CD4-positive, alpha-beta T cell treated with Interleukin-4 for 4 hours (primary cell): ENCODE measurements at regions not wholly inside any gene's neighbourhood (a gene's known extent, or its start where the extent isn't known, plus 50 kb on each side); places are given as distances from the start of the nearest gene placed in this dataset.
"Not testable (repeated sequence)": the region's sequence is repeated elsewhere in the genome, so short reads cannot be mapped to it uniquely, and the experiment has no call there.

ENCODE experiments used
- DNase-seq: peaks from one replicate; pipeline ENCODE4 v3.0.0-alpha.2; 2020

DNA sequence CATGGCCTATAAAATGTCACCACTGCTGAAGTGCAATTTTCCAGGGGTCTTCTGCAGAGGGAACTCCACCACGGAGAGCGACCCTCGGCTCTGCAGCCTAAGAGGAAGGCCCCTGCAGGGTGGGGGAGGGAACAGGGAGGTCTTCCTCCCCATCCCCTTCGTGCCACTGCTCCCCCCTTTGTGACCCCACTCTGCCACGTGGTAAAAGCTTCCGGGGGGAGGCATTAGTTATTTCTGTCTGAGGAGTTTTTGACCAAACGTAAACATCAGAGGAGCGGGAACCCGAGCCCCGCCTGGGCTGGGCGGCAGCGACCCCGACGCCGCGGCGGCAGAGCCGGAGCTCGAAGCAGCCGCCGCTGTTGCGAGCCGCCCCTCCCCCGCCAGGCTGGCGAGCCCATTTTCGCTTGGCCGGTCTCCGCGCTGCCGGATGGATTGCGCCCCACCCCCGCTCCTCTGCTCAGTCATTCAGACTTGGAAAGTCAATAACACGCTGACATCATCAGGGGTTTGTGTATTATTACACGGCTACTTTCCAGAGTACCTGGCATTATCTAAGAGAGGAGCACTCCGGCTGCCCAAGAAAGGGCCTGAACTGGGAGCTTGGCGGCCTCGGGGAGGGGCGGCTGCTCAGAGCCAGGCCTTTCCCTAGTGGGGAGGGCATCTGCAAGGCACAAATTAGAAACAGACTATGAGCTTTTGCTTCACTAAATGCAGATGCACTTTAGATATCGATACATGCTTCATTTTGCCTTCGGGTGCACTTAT is 162.5 kb upstream of the TBL1XR1 start:
- peak; percentile 97 for DNase-seq

DNA sequence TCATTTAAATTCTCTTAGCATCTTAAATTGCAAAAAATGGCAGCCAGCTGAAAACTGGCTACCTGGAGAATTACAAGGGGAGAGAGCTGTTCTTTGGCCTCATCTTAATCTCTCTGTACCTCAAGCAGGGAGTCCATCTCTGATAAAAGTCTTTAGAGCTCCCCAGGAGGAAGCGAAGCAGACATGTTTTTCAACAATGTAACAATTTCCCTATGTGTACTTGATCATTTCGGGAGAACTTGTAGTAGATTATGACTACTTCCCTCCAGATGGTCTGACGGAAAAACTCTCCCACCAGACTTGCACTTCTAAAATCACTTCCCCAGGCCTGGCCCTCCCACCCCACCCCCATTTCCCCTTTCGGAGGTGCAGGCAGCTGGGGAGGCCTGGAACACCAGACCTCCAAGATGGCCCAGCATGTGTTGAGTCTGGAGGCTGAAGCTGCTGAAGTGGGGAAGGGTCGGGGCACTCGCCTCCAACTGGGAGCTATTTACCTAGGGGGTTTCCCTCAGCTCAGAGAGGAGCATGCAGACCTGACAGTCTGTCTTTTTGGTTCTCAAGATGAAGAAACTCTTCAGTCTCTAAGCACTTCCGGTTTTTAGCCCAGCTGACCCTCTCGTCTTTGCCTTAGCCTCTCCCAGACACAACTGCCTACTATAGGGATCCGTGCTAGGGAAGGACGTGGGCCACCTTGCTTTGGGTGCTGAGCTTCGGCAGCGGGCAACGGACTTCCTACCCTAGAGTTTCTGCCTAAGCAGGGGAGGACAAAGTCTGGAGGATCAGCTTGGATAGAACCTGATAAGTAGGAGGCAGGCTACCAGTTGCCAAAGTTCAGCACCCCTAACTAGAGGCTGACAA is 164.0 kb upstream of the TBL1XR1 start:
- DNase-seq = no peak

GRCh38 chr3:177362626-177363025 is 165.3 kb upstream of the TBL1XR1 start:
- no peak for DNase-seq

DNA sequence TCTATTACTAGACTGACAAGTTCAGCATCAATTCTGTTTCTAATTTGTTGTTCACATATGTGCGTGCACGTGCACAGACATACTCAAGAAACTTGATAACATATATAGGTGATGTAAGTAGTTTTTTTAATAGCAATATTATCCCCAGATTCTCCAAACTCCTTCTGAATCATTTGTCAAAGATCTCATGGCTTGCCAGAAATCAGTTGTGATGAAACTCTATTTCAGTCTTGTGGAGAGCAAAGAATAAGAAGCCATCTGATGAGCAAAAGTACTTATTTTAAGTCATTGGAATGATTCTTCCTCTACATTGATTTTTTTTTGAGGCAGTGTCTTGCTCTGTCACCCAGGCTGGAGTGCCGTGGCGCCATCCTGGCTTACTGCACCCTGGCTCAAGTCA is 167.0 kb upstream of the TBL1XR1 start:
- no peak for DNase-seq

DNA sequence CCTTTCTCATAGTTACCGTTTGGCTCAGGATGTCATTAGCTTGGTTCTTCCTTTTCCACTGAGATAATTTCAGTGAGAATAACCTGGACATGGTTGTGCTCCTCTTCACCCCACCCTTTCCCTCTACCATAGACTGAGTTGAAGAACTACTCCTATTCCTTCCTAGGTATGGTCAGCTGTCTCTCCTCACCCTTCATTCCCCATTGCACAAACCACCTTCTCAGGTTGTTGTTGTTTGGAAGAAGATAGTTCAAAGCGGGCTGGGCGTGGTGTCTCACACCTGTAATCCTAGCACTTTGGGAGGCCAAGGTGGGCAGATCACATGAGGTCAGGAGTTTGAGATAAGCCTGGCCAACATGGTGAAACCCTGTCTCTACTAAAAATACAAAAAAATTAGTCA is 168.0 kb upstream of the TBL1XR1 start:
- not testable (repeated sequence) for DNase-seq

DNA sequence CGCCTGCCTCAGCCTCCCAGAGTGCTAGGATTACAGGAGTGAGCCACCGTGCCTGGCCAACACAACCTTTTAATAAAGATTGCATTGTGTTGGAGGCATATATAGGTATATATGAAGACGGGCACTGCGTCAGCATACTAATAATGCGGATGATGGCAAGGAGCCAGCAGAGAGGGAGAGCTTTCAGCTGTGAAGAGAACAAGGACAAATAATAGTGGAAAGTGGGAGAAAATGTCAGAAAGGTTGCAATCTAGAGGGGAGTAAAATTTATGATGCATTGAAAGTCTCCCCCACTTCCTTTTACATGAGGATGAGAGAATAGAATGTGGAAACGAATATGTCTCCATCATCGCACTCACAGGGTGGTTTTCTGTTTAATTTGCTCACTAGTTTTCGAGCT is 170.5 kb upstream of the TBL1XR1 start:
- no peak for DNase-seq

DNA sequence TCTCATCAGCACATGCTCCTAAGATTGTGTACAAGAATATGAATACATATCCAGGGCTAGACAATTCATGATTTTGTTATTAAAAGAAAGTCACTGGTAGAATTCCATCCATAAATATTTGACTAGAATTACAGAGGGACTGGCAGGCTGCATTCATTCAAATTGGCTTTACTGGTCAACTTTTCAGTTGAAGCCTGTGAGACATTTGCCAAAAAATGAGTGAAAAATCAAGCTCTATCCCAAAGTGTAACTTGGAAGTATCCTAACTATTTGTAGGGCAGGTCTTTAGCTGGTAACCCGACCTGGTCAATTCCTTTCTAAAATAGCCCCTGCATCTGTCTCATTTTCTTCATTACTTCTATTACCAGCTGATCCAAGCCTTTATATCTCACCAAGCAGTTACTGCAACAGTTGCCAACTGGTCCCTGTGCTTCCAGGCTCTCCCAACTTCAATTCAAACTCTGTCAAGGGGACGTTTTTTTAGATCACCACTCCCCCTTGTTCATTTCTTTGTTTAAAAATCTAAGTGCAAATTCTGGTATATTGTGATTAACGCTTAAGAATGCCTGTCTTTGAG is 173.1 kb upstream of the TBL1XR1 start:
- no peak for DNase-seq

- no peak for DNase-seq
These were observed 173.9 kb upstream of the TBL1XR1 start for GRCh38 chr3:177371146-177371545.

DNA sequence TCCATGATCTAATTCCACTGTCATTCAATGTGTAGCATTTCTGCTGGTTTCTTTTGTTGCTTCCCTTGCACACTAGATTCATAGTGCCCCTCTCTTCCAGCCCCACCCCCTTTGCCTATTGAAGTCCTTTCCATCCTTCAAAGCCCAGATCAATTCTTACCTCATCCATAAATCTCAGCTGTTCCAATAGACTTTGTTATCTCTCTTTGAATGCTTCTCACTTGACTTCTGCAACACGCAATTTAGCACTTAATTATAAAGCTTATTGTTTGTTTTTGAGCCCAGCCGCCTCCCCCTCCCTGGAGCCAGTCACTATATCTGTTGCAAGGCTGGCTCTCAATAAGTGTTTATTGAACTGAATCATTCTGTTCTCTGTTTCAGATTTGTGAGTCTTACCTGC is 174.6 kb upstream of the TBL1XR1 start:
- no peak for DNase-seq

- no peak for DNase-seq
These were observed 177.0 kb upstream of the TBL1XR1 start for GRCh38 chr3:177374323-177374722.

- no peak for DNase-seq
These were observed 178.0 kb upstream of the TBL1XR1 start for GRCh38 chr3:177375316-177375715.

- no peak for DNase-seq
These were observed 179.9 kb upstream of the TBL1XR1 start for GRCh38 chr3:177377166-177377565.

GRCh38 chr3:177378168-177378567 is 180.9 kb upstream of the TBL1XR1 start:
- DNase-seq = peak; percentile 23

GRCh38 chr3:177379045-177379444 is 181.8 kb upstream of the TBL1XR1 start:
- no peak for DNase-seq

GRCh38 chr3:177381070-177381469 is 183.8 kb upstream of the TBL1XR1 start:
- DNase-seq = no peak

DNA sequence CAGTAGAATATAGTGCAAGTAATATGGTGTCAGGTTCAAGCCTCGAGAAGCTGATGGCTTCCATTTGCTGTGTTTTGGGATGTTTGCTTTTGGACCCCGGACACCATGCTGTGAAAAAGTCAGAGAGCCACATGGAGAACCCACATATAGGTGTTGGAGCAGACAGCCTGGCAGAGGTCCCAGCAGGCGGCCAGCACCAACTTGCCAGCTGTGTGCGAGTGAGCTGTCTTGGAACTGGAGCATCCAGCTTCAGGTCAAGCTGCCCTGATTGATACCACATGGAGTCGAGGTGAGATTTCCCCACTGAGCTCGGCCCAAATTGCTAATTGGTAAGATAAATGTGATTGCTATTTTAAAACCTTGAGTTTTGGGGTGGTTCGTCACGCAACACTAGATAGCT is 185.7 kb upstream of the TBL1XR1 start:
- no peak for DNase-seq

DNA sequence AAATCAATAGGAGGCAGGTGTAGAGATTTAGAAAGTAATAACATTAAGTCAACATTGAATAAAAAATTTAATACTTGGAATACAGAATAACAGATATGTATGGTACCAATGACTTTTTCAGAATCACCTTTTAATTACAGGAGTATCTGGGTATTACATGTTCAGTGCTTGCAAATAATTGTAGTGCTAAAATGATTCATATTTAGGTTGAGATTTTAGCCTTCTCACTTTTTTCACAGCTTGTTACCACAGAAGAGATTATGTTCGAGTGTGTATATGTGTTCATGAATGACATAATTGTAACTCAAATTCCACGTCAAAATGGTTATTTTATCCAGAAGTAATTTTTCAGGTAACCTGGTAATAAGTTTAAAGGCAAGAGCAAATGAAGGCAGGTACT is 187.9 kb upstream of the TBL1XR1 start:
- no peak for DNase-seq

DNA sequence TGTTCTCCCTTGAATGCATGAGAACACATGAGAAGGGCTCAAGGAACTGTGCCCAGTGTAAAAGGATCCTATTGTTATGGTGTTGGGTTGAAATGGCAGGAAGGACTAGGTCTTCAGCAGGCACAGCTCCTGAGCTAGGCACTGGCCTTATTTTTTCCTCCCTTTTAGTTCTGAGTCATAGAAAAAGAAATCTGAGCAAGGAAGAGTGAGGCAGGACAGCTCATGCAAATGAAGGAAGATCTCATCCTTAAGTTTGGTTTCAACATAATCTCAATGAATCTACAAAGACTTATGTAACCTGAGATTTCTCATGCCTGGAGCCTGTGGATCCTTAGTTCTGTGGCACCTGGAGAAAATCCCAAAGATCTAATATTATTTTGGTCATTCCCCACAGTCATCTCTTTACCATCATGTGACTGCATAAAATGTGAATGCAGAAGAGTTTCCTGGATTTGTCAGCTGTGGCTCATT is 188.6 kb upstream of the TBL1XR1 start:
- no peak for DNase-seq

DNA sequence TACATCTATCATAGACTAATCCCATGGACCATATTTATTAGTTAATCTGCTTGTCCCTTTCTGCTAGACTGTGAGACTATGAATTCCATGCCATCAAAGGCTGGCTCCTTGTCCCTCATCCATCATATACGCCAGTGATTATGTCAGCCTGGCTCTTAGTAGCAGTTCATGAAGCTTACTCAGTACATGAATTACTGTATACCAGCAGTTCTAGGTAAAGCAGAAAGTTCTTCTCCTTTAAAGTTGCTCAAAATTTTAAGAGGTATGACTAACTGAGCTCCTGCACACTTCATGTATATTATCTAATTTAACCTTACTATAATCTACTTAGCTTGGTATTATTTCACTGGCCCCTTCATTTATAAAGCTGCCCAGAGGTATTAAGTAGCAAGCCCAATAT is 190.9 kb upstream of the TBL1XR1 start:
- DNase-seq = no peak

- DNase-seq = not testable (repeated sequence)
These were observed 197.1 kb upstream of the TBL1XR1 start for GRCh38 chr3:177394231-177395024.

- no peak for DNase-seq
These were observed 199.5 kb upstream of the TBL1XR1 start for GRCh38 chr3:177396733-177397132.

DNA sequence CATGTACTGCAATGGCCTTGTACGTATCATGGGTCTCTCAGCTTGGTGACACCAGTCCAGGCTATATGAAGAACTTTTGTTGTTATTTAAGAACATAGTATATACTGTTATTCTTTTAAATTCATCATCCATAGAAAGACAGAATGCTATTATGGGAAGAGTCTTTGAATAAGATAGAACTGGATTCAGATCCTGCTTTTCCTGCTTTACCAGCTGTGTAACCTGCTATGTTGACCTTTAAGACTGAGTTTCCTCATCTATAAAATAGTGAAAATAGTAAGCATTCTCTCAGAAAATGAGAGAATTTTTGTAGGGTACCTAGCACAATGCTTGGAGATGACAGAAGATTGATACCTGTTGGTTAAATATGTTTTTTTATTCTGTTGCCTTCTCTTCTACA is 204.1 kb upstream of the TBL1XR1 start:
- no peak for DNase-seq

GRCh38 chr3:177402533-177402932 is 205.3 kb upstream of the TBL1XR1 start:
- no peak for DNase-seq
